ENCODE measurements at regions not wholly inside any gene's neighbourhood (a gene's known extent, or its start where the extent isn't known, plus 50 kb on each side); places are given as distances from the start of the nearest gene placed in this dataset.

DNA sequence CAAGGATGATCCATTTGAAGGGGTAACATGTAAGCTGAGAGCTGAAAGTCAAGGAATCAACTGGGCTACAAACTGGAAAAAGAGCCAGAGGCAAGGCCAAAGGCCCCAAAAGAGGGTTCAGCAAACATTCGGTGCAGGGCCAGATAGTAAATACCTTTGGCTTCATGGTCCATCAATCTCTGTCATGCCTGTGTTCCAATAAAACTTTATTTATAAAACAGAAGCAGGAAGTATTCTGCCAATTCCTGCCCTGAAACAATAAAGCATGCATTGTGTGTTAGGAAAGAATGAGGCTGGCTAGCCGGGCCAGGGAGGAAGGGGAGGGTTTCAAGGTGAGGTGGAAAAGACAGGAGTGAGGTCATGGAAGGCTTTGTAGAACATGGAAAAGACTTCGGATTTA lies 107.1 kb downstream of the LBH start:
- peak overlapping the region; percentile 78; the same call in 1 of the 2 replicates for H3K4me2 ChIP-seq (ENCODE audit: low read length)
- H3K4me1 ChIP-seq (ENCODE audit: control insufficient read depth, low read length) = peaks cover 55% of the 10 kb centered on the region
- H3K9me2 ChIP-seq (replicated peaks; ENCODE audit: control insufficient read depth, low read length) = no peaks in the 10 kb centered on the region
- H3K9me3 ChIP-seq (ENCODE audit: control insufficient read depth, insufficient read depth, low read length) = no peaks in the 10 kb centered on the region
- H4K20me1 ChIP-seq (ENCODE audit: control insufficient read depth, insufficient read depth, low read depth, low read length) = no peaks in the 10 kb centered on the region
- no peak for TF ChIP-seq EZH2phosphoT487 (IDR thresholded peaks at IDR 0.05; ENCODE audit: borderline replicate concordance, low read length)
- TF ChIP-seq, protein P1, sequence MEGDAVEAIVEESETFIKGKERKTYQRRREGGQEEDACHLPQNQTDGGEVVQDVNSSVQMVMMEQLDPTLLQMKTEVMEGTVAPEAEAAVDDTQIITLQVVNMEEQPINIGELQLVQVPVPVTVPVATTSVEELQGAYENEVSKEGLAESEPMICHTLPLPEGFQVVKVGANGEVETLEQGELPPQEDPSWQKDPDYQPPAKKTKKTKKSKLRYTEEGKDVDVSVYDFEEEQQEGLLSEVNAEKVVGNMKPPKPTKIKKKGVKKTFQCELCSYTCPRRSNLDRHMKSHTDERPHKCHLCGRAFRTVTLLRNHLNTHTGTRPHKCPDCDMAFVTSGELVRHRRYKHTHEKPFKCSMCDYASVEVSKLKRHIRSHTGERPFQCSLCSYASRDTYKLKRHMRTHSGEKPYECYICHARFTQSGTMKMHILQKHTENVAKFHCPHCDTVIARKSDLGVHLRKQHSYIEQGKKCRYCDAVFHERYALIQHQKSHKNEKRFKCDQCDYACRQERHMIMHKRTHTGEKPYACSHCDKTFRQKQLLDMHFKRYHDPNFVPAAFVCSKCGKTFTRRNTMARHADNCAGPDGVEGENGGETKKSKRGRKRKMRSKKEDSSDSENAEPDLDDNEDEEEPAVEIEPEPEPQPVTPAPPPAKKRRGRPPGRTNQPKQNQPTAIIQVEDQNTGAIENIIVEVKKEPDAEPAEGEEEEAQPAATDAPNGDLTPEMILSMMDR (IDR thresholded peaks at IDR 0.05; ENCODE audit: low read depth, low read length, poor library complexity, severe bottlenecking) = no peak
- H3F3A ChIP-seq (ENCODE audit: control insufficient read depth, insufficient read depth) = peaks cover 7% of the 10 kb centered on the region
- H3K36me3 ChIP-seq (ENCODE audit: control insufficient read depth, low read length) = no peaks in the 10 kb centered on the region
- no peaks in the 10 kb centered on the region for H3K27me3 ChIP-seq (ENCODE audit: control insufficient read depth, low read length)
- no peak overlapping the region for H3K4me3 ChIP-seq (ENCODE audit: low read length)
- H3K79me2 ChIP-seq (ENCODE audit: control insufficient read depth, low read length) = no peaks in the 10 kb centered on the region
- no peak overlapping the region for H3K27ac ChIP-seq (ENCODE audit: low read depth, low read length)

DNA sequence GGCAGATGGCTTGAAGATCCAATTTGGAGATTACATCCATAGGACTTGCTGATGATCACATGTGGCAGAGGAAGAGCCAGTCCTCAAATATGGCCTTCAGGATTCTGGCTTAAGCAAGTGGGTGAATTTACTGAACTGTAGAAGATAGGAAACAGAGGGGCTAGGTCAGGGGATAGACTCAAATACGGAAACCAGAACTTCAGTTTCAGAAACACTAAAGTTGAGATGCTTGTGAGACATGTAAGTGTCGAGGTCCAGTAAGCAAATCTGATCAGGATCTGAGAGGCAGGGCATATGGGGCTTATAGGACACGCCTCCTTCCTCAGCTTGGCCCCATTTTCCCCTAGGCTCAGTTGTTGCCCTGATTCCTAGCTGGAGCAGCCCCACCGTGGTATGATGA lies 107.7 kb downstream of the LBH start:
- H3K9me2 ChIP-seq (replicated peaks; ENCODE audit: control insufficient read depth, low read length) = no peaks in the 10 kb centered on the region
- H3K4me1 ChIP-seq (ENCODE audit: control insufficient read depth, low read length) = peaks cover 55% of the 10 kb centered on the region
- H3K36me3 ChIP-seq (ENCODE audit: control insufficient read depth, low read length) = no peaks in the 10 kb centered on the region
- H3F3A ChIP-seq (ENCODE audit: control insufficient read depth, insufficient read depth) = peaks cover 7% of the 10 kb centered on the region
- H3K79me2 ChIP-seq (ENCODE audit: control insufficient read depth, low read length) = no peaks in the 10 kb centered on the region
- H3K4me2 ChIP-seq (ENCODE audit: low read length) = no peak overlapping the region
- TF ChIP-seq EZH2phosphoT487 (IDR thresholded peaks at IDR 0.05; ENCODE audit: borderline replicate concordance, low read length) = no peak
- TF ChIP-seq, protein P1 (IDR thresholded peaks at IDR 0.05; ENCODE audit: low read depth, low read length, poor library complexity, severe bottlenecking) = no peak
- no peak overlapping the region for H3K4me3 ChIP-seq (ENCODE audit: low read length)
- H3K9me3 ChIP-seq (ENCODE audit: control insufficient read depth, insufficient read depth, low read length) = no peaks in the 10 kb centered on the region
- no peaks in the 10 kb centered on the region for H4K20me1 ChIP-seq (ENCODE audit: control insufficient read depth, insufficient read depth, low read depth, low read length)
- no peak overlapping the region for H3K27ac ChIP-seq (ENCODE audit: low read depth, low read length)
- no peaks in the 10 kb centered on the region for H3K27me3 ChIP-seq (ENCODE audit: control insufficient read depth, low read length)

DNA sequence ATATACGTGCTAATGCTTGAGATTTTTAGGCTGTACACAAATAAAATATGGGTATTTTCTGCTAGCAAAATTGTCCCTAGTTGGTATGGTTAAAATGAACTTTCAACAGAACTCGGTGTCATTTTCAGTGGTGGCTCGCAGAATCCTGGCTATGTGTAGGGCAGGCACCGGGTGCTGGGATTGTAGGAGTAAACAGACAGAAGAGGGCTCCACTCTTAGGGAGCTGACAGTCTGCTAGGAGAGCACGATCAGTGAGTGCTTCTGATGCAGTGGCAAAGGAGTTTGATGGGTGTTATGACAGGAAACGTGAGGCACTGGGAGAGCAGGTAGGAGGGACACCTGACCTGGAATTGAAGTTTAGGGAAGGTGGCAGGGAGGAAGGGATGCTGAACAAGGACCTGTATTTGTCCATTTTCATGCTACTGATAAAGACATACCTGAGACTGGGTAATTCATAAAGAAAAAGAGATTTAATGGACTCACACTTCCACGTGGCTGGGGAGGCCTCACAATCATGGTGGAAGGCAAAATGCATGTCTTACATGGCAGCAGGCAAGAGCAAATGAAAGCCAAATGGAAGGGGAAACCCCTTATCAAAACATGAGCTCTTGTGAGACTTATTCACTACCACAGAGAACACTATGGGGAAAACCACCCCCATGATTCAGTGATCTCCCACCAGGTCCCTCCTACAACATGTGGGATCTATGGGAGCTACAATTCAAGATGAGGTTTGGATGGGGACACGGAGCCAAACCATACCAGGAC lies 105.4 kb upstream of the LCLAT1 start:
- Histone ChIP-seq H3K27ac (ENCODE audit: low read depth, low read length) (no peak overlapping the region), H3K27me3 (ENCODE audit: control insufficient read depth, low read length) (no peaks in the 10 kb centered on the region), H4K20me1 (ENCODE audit: control insufficient read depth, insufficient read depth, low read depth, low read length) (no peaks in the 10 kb centered on the region), H3K79me2 (ENCODE audit: control insufficient read depth, low read length) (no peaks in the 10 kb centered on the region), H3K4me1 (ENCODE audit: control insufficient read depth, low read length) (peaks cover 32% of the 10 kb centered on the region), H3F3A (ENCODE audit: control insufficient read depth, insufficient read depth) (peaks cover 5% of the 10 kb centered on the region), H3K9me2 (replicated peaks; ENCODE audit: control insufficient read depth, low read length) (no peaks in the 10 kb centered on the region), H3K4me3 (ENCODE audit: low read length) (no peak overlapping the region), H3K9me3 (ENCODE audit: control insufficient read depth, insufficient read depth, low read length) (no peaks in the 10 kb centered on the region), H3K4me2 (ENCODE audit: low read length) (no peak overlapping the region), H3K36me3 (ENCODE audit: control insufficient read depth, low read length) (no peaks in the 10 kb centered on the region)
- no peak for TF ChIP-seq EZH2phosphoT487 (IDR thresholded peaks at IDR 0.05; ENCODE audit: borderline replicate concordance, low read length)
- TF ChIP-seq, protein P1 (IDR thresholded peaks at IDR 0.05; ENCODE audit: low read depth, low read length, poor library complexity, severe bottlenecking) = no peak

Measured in DOHH2 (cell line).